ENCODE measurements at regions not wholly inside any gene's neighbourhood (a gene's known extent, or its start where the extent isn't known, plus 50 kb on each side); places are given as distances from the start of the nearest gene placed in this dataset.
A peak's percentile ranks its signal among the peaks of the same experiment; 100 is the strongest.

GRCh38 chr2:160869411-160869810 is 290.8 kb upstream of the TANK start:
- peak; percentile 74 for ATAC-seq

GRCh38 chr2:160870729-160871465 is 289.3 kb upstream of the TANK start:
- no peak for TF ChIP-seq GLIS3 (CRISPR knock-in tag; IDR thresholded peaks at IDR 0.05)
- no peak for TF ChIP-seq CSDC2 (CRISPR knock-in tag; IDR thresholded peaks at IDR 0.05)
- TF ChIP-seq SNAI2 (CRISPR knock-in tag; IDR thresholded peaks at IDR 0.05), result no peak
- TF ChIP-seq TSHZ2 (CRISPR knock-in tag; IDR thresholded peaks at IDR 0.05), result no peak
- TF ChIP-seq ZNF8 (CRISPR knock-in tag; IDR thresholded peaks at IDR 0.05), result no peak
- no peak for TF ChIP-seq ZNF70 (CRISPR knock-in tag; IDR thresholded peaks at IDR 0.05)
- no peak for TF ChIP-seq ZFP30 (CRISPR knock-in tag; IDR thresholded peaks at IDR 0.05)
- TF ChIP-seq TCF4 (CRISPR knock-in tag; IDR thresholded peaks at IDR 0.05; ENCODE audit: borderline replicate concordance), result no peak
- no peak for TF ChIP-seq ZNF565 (CRISPR knock-in tag; conservative IDR thresholded peaks at IDR 0.05; ENCODE audit: low read depth)
- no peak for TF ChIP-seq BACH2 (CRISPR knock-in tag; IDR thresholded peaks at IDR 0.05; ENCODE audit: borderline replicate concordance)
- ATAC-seq, result no peak

More at GRCh38 chr2:160869411-160869810, 290.8 kb upstream of the TANK start:
- no peak for TF ChIP-seq ARNTL (CRISPR knock-in tag; IDR thresholded peaks at IDR 0.05; ENCODE audit: borderline replicate concordance, low read depth)
- no peak for TF ChIP-seq CSDC2 (CRISPR knock-in tag; IDR thresholded peaks at IDR 0.05)
- no peak for TF ChIP-seq TCF4 (CRISPR knock-in tag; IDR thresholded peaks at IDR 0.05; ENCODE audit: borderline replicate concordance)
- TF ChIP-seq CREB5 (CRISPR knock-in tag; IDR thresholded peaks at IDR 0.05; ENCODE audit: low read depth), result no peak
- no peak for TF ChIP-seq RARB (CRISPR knock-in tag; IDR thresholded peaks at IDR 0.05)
- TF ChIP-seq TOX (CRISPR knock-in tag; IDR thresholded peaks at IDR 0.05; ENCODE audit: borderline replicate concordance), result no peak
- no peak for TF ChIP-seq SNAI2 (CRISPR knock-in tag; IDR thresholded peaks at IDR 0.05)
- TF ChIP-seq ZFP3 (CRISPR knock-in tag; IDR thresholded peaks at IDR 0.05), result no peak
- no peak for TF ChIP-seq ZFP30 (CRISPR knock-in tag; IDR thresholded peaks at IDR 0.05)
- no peak for TF ChIP-seq ZC3H10 (CRISPR knock-in tag; IDR thresholded peaks at IDR 0.05)

GRCh38 chr2:160871953-160872352 is 288.3 kb upstream of the TANK start:
- TF ChIP-seq GLIS3 (CRISPR knock-in tag; IDR thresholded peaks at IDR 0.05) (no peak), ZNF8 (CRISPR knock-in tag; IDR thresholded peaks at IDR 0.05) (no peak)
- no peak for ATAC-seq

- TF ChIP-seq ZNF8 (CRISPR knock-in tag; IDR thresholded peaks at IDR 0.05), result no peak
- no peak for TF ChIP-seq BACH2 (CRISPR knock-in tag; IDR thresholded peaks at IDR 0.05; ENCODE audit: borderline replicate concordance)
- TF ChIP-seq OSR1 (CRISPR knock-in tag; IDR thresholded peaks at IDR 0.05), result no peak
- TF ChIP-seq TOX (CRISPR knock-in tag; IDR thresholded peaks at IDR 0.05; ENCODE audit: borderline replicate concordance), result no peak
- no peak for TF ChIP-seq ZNF565 (CRISPR knock-in tag; conservative IDR thresholded peaks at IDR 0.05; ENCODE audit: low read depth)
- TF ChIP-seq SNAI2 (CRISPR knock-in tag; IDR thresholded peaks at IDR 0.05), result no peak
- TF ChIP-seq POU6F1 (CRISPR knock-in tag; IDR thresholded peaks at IDR 0.05; ENCODE audit: borderline replicate concordance, low read depth), result no peak
- no peak for TF ChIP-seq PATZ1 (CRISPR knock-in tag; IDR thresholded peaks at IDR 0.05; ENCODE audit: borderline replicate concordance)
- TF ChIP-seq TSHZ2 (CRISPR knock-in tag; IDR thresholded peaks at IDR 0.05), result no peak
- no peak for TF ChIP-seq ZFP30 (CRISPR knock-in tag; IDR thresholded peaks at IDR 0.05)
- no peak for TF ChIP-seq CREB5 (CRISPR knock-in tag; IDR thresholded peaks at IDR 0.05; ENCODE audit: low read depth)
- TF ChIP-seq PPARA (CRISPR knock-in tag; IDR thresholded peaks at IDR 0.05; ENCODE audit: borderline replicate concordance), result no peak
- TF ChIP-seq TCF4 (CRISPR knock-in tag; IDR thresholded peaks at IDR 0.05; ENCODE audit: borderline replicate concordance), result no peak
- TF ChIP-seq CSDC2 (CRISPR knock-in tag; IDR thresholded peaks at IDR 0.05), result no peak
- no peak for TF ChIP-seq GLIS3 (CRISPR knock-in tag; IDR thresholded peaks at IDR 0.05)
- TF ChIP-seq ZC3H10 (CRISPR knock-in tag; IDR thresholded peaks at IDR 0.05), result no peak
- ATAC-seq, result no peak
Measured at GRCh38 chr2:160876029-160876428, 284.2 kb upstream of the TANK start.

All from SK-N-SH treated with all-trans-retinoic acid at 6 μM for 48 hours (cell line).